Activated CD4-positive, CD25-positive, alpha-beta regulatory T cell treated with anti-CD3 and anti-CD28 coated beads, Interleukin-2, amount 50 U/mL, for 16 hours (primary cell): ENCODE measurements at regions not wholly inside any gene's neighbourhood (a gene's known extent, or its start where the extent isn't known, plus 50 kb on each side); places are given as distances from the start of the nearest gene placed in this dataset.

Source experiments
- DNase-seq: peaks from one replicate; pipeline ENCODE4 v3.0.0-alpha.2; 2020; ENCODE audit warnings: low read depth, low spot score

DNA sequence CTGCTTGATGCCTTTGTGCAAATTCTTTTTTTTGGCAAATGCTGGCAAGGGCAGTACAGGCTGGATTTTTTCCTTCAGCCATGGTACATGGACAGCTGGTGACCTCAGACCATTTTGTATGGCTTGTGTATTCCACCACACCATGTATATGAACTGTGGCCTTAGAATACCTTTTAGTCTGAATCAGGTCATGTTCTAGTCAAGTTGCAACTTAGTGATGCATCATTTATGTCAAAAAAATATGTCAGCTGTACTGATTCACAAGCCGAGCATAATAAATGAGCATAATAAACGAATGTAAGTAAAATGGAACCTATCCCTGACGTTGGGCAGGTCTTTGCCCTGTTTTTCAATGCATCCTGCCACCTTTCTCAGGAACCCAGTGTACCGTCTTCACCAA, 219.7 kb upstream of the RUNX1 start:
- no peak for DNase-seq

DNA sequence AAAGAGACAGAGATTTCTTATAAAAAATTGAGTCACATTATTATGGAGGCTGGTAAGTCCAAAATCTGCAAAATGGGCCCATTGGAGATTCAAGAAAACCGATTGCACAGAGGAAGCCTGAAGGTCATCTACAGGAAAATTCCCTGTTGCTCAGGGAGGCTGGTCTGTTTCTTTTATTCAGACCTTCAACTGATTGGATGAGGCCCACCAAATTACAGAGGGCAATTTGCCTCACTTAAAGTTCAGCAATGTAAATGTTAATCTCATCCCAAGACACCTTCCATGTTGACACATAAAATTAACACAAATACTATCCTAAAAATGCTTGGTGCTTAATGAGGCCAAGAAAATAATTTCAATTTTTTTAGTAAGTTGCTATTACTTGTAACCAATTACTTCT, 219.2 kb upstream of the RUNX1 start:
- DNase-seq, result no peak

DNA sequence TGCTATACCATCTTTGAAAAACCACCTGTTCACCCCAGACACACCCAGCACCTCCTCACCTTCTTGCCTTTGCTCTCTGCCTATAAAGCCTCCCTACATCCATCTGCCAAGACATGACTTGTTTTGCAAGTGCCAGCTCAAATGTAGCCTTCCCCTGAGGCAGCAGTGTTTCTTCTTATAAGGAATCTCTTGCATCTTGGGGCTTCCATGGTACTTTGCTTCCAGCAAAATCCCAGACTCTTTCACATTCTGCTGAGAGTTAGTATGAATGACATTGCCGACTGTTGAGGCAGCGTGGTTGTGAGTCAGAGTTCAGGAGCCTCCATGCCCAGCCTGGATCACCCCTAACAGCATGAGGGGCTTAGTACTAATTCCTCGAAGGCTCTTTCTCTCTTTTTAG, 217.4 kb upstream of the RUNX1 start:
- no peak for DNase-seq

- no peak for DNase-seq
These were observed 216.2 kb upstream of the RUNX1 start for GRCh38 chr21:35265170-35265877.

GRCh38 chr21:35259457-35259856, 210.4 kb upstream of the RUNX1 start:
- no peak for DNase-seq

DNA sequence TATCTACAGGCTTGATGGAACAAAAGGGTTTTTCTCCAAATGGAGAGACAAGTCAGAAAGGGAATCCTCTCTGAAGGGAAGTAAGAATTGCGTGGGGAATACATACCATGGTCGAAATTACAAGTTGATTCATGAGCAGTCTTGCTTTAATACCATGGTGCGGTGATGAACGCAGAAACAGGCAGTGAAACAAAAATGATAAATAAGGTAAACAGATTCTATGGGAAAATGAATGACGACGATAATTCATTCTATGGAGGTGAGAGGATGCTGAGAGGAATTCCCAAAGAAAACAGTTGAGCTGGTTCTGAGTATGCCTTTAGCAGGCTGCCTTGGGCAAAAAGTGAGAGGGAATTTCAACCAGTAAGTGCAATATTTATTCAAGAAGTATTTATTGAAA, 209.4 kb upstream of the RUNX1 start:
- DNase-seq, result no peak

DNA sequence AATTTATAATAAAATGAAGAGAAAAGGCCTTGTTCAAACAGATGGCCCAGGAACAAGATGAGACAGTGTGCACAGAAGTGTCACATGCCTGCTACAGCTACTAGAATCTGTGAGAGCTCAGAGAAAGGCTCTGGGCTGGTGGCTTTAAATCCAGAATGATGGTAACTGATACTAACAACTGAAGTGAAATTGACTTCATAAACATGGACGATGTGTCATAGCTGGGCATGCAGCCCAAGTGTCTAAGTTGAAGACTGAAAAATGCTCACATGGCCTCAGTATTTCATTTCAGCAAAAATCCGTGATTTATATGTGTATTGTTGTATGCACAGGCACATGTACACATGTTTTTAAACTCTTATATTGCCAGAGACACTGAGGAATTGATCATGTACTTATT, 208.3 kb upstream of the RUNX1 start:
- no peak for DNase-seq

DNA sequence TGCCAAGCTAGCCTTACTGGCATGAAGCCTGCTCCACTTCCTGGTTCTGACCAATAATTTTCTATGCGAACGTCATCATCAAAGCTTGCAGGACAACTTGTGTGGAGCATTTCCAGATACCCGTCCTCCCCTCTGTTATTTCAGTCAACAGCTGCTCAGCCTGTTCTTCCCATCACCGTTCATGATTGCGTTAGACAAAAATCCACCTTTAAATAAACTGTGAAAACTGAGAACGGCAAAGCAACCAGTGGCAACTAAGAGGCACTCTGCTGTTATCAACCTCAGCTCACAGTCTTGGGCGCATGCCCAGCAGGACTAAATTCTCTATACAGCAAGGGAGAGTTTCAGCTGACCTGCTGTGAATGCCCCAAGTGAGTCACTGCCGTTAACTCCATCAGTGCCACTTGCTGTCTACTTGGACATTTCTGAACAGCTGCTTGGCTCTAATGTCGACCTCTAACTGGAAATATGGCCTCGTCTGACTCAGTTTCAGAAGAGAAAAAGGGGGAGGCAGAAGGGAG, 207.4 kb upstream of the RUNX1 start:
- no peak for DNase-seq

DNA sequence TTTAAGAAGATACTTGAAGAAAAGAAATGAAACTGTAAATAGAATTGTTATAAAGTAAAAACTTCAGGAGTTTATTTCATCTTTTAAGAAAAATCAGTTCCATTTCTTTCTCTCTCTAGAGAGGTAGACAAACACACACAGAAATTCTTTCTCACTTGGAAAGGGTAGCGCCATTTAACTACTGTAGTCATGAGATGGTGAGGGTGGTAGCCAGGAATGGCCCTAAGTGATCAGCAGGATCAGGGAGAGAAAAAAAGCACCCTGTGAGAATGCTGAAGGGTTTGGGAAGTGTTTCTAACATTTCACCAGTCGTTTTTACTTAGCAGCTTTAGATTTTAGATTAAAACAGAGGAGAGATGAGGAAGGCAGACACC, 205.7 kb upstream of the RUNX1 start:
- no peak for DNase-seq

- no peak for DNase-seq
These were observed 205.1 kb upstream of the RUNX1 start for GRCh38 chr21:35254006-35254764.

DNA sequence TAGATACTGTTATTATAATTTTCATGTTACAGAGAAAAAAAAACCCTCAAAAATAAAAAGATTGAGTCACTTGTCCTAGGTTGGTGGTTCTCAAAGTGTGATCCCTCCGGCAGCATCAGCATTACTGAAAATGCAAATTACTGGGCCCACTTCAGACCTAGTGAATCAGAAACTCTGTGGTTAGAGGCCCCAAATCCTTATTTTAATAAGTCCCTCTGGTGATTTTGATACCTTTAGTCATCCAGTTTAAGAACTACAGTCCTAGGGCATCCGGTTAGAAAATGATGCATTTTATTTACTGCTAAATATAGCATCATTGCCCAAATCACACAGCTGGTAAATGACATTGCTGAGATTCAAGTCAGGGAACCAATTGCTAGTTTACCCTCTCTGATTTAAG, 203.7 kb upstream of the RUNX1 start:
- no peak for DNase-seq

DNA sequence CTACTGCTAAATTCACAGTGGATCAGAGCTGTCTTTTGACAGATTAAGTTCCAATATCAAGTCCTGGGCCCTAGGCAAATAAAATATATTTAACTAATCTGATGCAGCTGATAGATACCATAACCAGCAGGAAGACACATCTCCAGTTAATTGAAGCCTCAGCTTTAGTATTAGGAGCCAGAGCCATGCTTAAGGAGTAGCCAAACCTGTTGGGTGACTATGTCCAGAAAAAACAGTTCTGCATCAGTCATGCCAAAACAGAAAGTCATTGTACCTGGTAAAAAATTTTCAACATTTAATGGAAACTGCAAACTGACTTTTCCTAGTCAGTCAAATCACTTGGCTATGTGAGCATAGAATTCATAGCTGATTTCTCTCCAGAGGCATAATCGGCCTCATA, 200.5 kb upstream of the RUNX1 start:
- no peak for DNase-seq

- no peak for DNase-seq
These were observed 196.8 kb upstream of the RUNX1 start for GRCh38 chr21:35245879-35246278.

GRCh38 chr21:35244514-35244913, 195.4 kb upstream of the RUNX1 start:
- no peak for DNase-seq

DNA sequence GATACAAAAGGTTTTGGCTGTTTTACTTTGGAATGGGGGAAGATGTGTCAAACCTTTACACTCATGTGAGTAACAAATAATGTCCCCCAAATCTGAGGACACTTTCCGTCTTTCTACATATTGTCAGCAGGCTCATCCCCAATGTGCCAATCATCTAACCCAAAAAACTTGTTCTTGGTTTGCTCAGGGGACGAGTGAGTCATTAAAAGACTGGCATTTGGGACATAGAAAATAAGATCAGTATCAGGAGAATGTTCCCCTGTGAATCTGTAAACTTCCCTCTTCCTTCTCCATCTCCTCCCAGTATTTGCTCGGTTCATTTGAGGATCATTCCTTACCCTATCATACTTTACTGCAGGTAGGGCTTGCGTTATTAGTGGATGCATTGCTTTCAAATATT, 194.1 kb upstream of the RUNX1 start:
- DNase-seq, result no peak

DNA sequence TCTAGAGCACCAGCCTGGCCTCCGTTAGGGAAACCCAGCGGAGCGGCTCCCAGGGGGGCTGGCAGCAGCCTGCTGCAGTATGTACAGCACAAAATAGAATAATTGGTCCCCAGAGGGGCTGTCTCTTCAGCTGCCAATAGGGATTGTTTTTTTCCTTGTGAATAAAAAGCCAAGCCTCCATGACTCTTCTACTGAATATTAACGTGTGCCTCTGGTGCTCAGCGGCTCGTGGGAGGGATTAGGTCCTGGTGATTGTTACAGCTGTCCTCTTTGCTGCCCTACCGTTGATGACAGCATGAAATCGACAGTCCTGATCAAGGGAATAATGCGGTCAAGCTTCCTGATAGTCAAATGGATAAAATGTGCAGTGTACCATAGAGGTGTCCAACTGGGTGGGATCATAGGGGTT, 190.7 kb upstream of the RUNX1 start:
- no peak for DNase-seq

- no peak for DNase-seq
These were observed 189.0 kb upstream of the RUNX1 start for GRCh38 chr21:35238119-35238518.

DNA sequence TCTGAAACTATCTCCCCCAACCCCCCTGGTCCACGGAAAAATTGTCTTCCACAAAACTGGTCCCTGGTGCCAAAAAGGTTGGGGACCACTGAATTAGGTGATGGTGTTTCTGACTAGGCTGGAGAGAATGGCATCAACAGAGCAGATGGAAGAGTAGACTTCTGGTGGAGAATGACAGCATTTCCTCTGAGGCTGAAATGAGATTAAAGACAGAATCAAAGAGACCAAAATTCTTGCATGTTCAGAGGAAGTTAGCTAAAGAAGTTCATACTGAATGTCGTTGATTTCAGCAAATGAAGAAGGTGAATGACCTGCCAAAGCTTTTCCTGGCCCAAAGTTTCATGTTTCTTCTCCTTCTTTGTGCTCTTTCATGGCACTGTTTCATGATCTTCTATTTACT, 188.2 kb upstream of the RUNX1 start:
- DNase-seq, result no peak

DNA sequence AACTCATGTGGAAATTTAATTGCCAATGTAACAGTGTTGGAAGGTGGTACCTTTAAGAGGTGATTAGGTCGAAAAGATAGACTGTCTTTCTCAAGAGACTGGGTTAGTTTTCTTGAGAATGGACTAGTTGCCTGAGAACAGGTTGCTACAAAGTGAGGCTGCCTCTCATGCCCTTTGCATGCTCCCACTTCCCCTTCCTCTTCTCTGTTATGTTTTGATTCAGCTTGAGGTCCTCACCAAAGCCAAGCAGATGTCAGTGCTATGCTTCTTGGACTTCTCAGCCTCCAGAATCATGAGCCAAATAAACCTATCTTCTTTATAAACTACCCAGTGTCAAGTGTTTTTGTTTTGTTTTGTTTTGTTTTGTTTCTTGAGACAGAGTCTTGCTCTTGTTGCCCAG, 187.0 kb upstream of the RUNX1 start:
- DNase-seq, result no peak

DNA sequence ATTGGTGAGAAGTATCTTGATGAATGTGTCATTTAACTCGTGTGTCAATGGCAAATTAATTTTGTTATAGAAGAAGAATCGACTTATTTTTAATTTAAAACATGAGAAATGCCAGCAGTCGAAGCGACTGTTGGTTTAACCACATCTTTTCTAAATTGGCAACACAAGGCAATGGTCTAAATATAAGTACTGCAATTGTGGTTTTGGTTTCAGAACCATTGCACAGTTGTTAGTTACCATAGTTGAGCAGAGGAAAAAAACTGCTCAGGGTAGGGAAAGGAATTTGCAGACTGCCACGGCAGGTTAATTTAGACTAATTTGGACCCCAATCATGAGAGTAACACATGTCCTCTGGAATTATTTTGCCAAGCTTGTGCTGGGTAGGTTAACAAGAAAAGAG, 185.6 kb upstream of the RUNX1 start:
- DNase-seq, result no peak

DNA sequence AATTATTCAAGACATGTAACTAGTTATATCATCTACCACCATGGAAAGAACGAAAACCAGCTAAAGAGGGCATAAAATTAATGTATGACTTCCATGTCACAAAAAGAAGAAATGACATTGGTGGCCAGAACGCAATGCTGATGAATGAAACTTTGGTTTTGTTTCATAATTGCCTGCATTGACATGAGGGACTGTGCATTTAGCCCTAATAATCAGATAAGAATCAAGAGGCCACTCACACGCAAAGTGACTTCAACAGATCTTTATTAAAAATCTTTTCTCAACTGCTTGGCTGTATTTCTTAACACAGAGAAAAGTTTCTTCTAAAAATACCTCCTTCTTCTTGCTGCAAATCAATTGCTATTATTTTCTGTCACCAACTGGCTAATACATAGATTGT, 184.7 kb upstream of the RUNX1 start:
- no peak for DNase-seq

DNA sequence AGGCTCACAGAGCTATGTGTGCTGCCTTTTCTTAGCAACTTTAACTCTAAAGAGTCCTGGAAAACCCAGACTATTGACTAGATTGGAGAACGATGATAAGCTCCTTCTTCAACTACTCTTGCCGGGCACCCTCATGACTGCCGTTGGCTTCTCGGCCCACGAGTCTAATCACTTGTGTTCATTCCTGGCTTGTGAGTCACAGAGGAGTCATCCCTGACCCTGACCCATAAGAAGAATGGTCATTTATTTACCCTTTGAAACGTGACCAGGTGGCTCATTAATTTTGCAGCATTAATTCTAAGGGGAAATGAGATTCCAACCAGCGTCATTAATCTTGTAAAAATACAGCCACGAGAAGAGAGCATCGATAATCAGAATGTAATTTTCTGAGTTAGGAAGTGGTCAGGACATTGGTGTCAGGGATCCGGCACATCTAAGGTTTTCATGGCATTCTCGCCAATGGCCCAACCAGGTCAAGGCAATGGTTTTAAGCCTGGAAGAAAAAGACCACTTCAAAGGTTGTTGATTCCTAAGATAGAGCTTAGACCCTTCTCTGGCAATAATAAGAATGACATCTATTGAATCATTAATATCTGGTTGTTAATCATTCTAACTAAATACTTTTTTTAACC, 183.6 kb upstream of the RUNX1 start:
- DNase-seq, result no peak

DNA sequence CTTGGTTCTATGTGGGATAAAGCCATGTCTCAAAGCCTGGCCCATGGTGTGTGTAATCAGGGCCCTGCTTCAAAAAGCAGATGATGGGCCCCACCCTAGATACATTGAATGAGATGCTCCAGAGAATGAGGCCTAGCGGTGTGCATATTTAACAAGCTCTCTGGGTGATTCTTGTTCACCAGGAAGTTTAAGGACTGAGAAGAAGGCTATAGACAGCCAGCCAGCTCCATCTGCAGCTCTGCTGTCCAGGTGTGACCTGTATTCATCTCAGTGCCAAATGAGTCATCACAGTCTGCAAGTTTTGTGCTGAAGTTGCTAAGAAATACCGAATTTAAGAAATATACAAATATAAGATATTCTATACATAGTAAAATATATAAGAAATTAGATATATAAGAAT, 182.0 kb upstream of the RUNX1 start:
- no peak for DNase-seq
